ENCODE measurements at regions not wholly inside any gene's neighbourhood (a gene's known extent, or its start where the extent isn't known, plus 50 kb on each side); places are given as distances from the start of the nearest gene placed in this dataset.
A peak's percentile ranks its signal among the peaks of the same experiment; 100 is the strongest.

GRCh38 chr1:87176087-87176486 lies 152.6 kb upstream of the LMO4 start:
- H3K36me3 ChIP-seq, result no peaks in the 10 kb centered on the region
- no peak overlapping the region for H3K4me3 ChIP-seq
- H3K27me3 ChIP-seq, result no peaks in the 10 kb centered on the region
- H3K9me3 ChIP-seq, result no peaks in the 10 kb centered on the region
- DNase-seq (ENCODE audit: extremely low spot score), result peak; percentile 47
- 57% methylated on average over 5 of the region's 5 CpGs for WGBS
- H3K27ac ChIP-seq (replicated peaks in 1 of 4), result no peak overlapping the region
- intact Hi-C loops (cut with DNase I), result no loop called here
- H3K4me1 ChIP-seq, result no peaks in the 10 kb centered on the region
- TF ChIP-seq POLR2A (IDR thresholded peaks at IDR 0.05; ENCODE audit: low read depth), result no peak
- no peak for TF ChIP-seq CTCF (IDR thresholded peaks at IDR 0.05)
- no peak for TF ChIP-seq POLR2AphosphoS5 (IDR thresholded peaks at IDR 0.05)
- no peak for TF ChIP-seq EP300 (IDR thresholded peaks at IDR 0.05)

DNA sequence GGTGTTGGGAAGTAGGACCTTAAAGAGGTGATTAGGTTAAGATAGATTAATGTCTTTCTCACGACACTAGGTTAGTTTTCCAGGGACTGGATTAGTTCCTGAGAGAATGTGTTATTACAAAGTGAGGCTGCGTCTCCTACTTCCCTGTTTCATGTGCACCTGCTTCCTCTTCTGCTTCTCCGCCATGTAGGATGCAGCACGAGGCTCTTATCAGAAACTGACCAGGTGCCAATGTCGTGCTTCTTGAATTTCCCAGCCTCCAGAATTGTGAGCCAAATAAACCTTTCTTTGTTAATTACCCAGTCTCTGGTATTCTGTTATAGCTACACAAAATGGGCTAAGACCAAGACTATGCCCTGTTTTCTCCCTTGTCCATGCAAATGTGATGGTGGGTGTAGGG lies 152.2 kb upstream of the LMO4 start:
- 75% methylated on average over 5 of the region's 5 CpGs for WGBS
- DNase-seq (ENCODE audit: extremely low spot score), result peak; percentile 82
- intact Hi-C loops (cut with DNase I), result no loop called here

DNA sequence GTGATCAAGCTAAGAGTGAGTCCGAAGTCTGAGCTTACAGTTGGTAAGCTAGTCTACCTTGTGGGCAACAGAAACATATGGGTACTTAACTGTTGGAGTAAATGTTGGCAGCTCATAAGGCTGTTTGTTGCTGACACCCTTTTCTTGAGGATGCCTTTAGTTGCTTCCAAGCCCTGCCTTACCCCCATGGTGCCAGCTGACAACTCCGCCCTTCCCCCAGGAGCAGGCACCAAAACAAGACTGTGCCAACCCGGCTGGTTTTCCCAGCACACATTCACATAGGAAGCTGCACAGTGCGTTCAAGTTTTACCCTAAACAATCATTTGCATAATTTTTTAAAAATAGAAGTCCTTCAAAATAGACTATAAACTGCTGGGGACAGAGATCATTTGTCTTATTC lies 150.2 kb upstream of the LMO4 start:
- Histone ChIP-seq H3K27ac (replicated peaks in 1 of 4) (no peak overlapping the region), H3K9me3 (no peaks in the 10 kb centered on the region), H3K4me3 (no peak overlapping the region), H3K36me3 (no peaks in the 10 kb centered on the region), H3K27me3 (no peaks in the 10 kb centered on the region), H3K4me1 (no peaks in the 10 kb centered on the region)
- DNase-seq (ENCODE audit: extremely low spot score), result peak; percentile 47
- TF ChIP-seq POLR2AphosphoS5 (IDR thresholded peaks at IDR 0.05) (no peak), EP300 (IDR thresholded peaks at IDR 0.05) (no peak), CTCF (IDR thresholded peaks at IDR 0.05) (no peak)
- WGBS, result 86% methylated on average over 4 of the region's 4 CpGs
- intact Hi-C loops (cut with DNase I), result no loop called here

More for the DNA sequence above, 152.2 kb upstream of the LMO4 start:
- Histone ChIP-seq H3K27me3 (no peaks in the 10 kb centered on the region), H3K4me1 (no peaks in the 10 kb centered on the region), H3K27ac (replicated peaks in 1 of 4) (no peak overlapping the region), H3K36me3 (no peaks in the 10 kb centered on the region), H3K4me3 (no peak overlapping the region), H3K9me3 (no peaks in the 10 kb centered on the region)
- TF ChIP-seq EP300 (IDR thresholded peaks at IDR 0.05) (no peak), POLR2A (IDR thresholded peaks at IDR 0.05; ENCODE audit: low read depth) (no peak), CTCF (IDR thresholded peaks at IDR 0.05) (no peak), POLR2AphosphoS5 (IDR thresholded peaks at IDR 0.05) (no peak)

DNA sequence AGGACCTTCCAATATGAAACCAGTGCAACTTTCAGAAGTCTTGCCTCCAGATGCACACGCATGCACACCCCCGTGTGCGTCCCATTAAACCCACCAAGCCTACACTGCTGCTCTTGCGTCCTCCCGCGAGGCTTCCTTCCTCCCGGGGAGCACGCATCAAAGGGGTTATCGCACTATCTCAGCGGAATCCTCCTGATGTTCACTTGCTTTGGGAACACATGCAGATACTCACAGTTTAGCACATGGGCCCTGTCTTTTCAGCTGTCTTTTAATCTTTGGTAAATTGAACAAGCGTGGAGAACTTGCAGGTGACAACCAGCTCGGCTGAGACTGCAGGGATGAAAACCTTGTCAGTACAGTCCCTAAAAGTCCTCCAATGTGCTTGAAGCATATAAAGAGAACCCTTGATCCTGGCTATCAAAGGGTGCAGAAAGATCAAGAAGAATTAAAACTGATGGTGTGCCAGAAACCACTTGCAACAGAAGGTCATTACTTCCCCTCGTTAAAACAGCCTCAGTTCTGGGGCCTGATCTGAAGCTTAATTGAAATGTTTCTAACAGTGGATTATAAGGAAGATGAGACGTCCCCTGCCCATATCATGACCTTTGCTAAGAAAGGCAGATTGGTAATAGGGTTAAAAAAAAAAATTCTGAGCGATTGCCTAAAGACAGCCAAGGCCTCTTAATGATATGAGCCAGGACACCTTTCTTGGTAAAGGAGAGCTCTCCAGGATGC lies 149.4 kb upstream of the LMO4 start:
- 76% methylated on average over 15 of the region's 15 CpGs for WGBS
- peak; percentile 90 for DNase-seq (ENCODE audit: extremely low spot score)
- intact Hi-C loops (cut with DNase I), result no loop called here
- Histone ChIP-seq H3K4me3 (no peak overlapping the region), H3K9me3 (no peaks in the 10 kb centered on the region), H3K27ac (replicated peaks in 1 of 4) (no peak overlapping the region), H3K36me3 (no peaks in the 10 kb centered on the region), H3K4me1 (no peaks in the 10 kb centered on the region), H3K27me3 (no peaks in the 10 kb centered on the region)
- TF ChIP-seq CTCF (IDR thresholded peaks at IDR 0.05) (no peak), EP300 (IDR thresholded peaks at IDR 0.05) (no peak), POLR2AphosphoS5 (IDR thresholded peaks at IDR 0.05) (no peak), POLR2A (IDR thresholded peaks at IDR 0.05; ENCODE audit: low read depth) (no peak)

Data from esophagus muscularis mucosa (tissue), 4 donors.